ENCODE measurements at regions not wholly inside any gene's neighbourhood (a gene's known extent, or its start where the extent isn't known, plus 50 kb on each side); places are given as distances from the start of the nearest gene placed in this dataset.
"Not testable (repeated sequence)": the region's sequence is repeated elsewhere in the genome, so short reads cannot be mapped to it uniquely, and the experiment has no call there.

DNA sequence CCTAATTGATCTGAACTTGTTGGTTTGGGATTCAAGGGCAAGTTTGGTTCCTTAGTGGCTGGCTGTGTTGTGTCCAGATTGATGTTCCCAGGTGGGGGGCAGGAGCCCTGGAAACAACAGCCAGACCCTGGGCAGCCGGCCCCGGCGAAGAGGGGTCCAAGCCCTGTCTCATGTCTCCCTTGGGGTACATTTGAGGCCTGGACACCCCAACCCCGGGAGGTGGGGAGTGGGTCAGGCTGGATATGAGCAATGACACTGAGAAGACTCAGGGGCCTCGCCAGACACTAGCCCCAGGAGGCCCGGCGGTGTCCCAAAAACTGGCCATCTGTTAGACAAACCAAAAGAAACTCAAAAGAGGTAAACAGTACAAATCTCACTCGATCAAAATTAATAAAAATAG is 79.6 kb downstream of the YTHDF1 start:
- Histone ChIP-seq H3K36me3 (replicated peaks in 1 of 2; ENCODE audit: control insufficient read depth in 2 of 2, insufficient read depth in 2 of 2, low read length in 2 of 2) (no peaks in the 10 kb centered on the region), H2BK5ac (ENCODE audit: low read length) (no peak overlapping the region), H3K23ac (ENCODE audit: low read depth, low read length, poor library complexity) (no peak overlapping the region), H2BK12ac (ENCODE audit: low read length) (no peak overlapping the region), H3K79me1 (ENCODE audit: low read depth, low read length) (no peaks in the 10 kb centered on the region), H3K18ac (ENCODE audit: low read length) (no peak overlapping the region), H3K27ac (replicated peaks; ENCODE audit: low read length) (no peak overlapping the region), H3K14ac (ENCODE audit: low read length) (no peak overlapping the region), H3K4me2 (ENCODE audit: insufficient read depth, low read length, poor library complexity, severe bottlenecking) (no peak overlapping the region), H2AK5ac (ENCODE audit: low read depth, low read length) (peak overlapping the region; percentile 68), H3K4me1 (ENCODE audit: control insufficient read depth in 2 of 2, insufficient read depth in 1 of 2, low read depth in 1 of 2, low read length in 2 of 2) (peaks cover 0 to 1% of the 10 kb centered on the region in 2 donors), H2BK120ac (ENCODE audit: low read depth, low read length) (no peak overlapping the region), H2BK15ac (ENCODE audit: low read length) (no peak overlapping the region), H2AFZ (ENCODE audit: low read length) (no peak overlapping the region), H3K9ac (ENCODE audit: low read depth, low read length, poor library complexity) (no peak overlapping the region), H4K8ac (ENCODE audit: low read depth, low read length) (no peak overlapping the region), H3K9me3 (replicated peaks in 1 of 2; ENCODE audit: control insufficient read depth in 2 of 2, insufficient read depth in 1 of 2, low read depth in 1 of 2, low read length in 2 of 2) (no peaks in the 10 kb centered on the region), H3K27me3 (ENCODE audit: control insufficient read depth in 3 of 3, insufficient read depth in 3 of 3, low read depth in 1 of 3, low read length in 3 of 3) (peaks cover 0 to 29% (median 0%) of the 10 kb centered on the region in 3 experiments), H3K4ac (ENCODE audit: low read length) (no peak overlapping the region), H3K4me3 (ENCODE audit: low read length in 2 of 2) (no peak overlapping the region), H4K91ac (ENCODE audit: low read depth, low read length, poor library complexity) (no peak overlapping the region)
- no CpG with 5 or more reads among the region's 8 CpGs for WGBS, 2 donors (ENCODE audit: extremely low coverage in 2 of 2, insufficient read length in 2 of 2, insufficient replicate concordance in 1 of 2)
- no peak for DNase-seq (ENCODE audit: low spot score)

DNA sequence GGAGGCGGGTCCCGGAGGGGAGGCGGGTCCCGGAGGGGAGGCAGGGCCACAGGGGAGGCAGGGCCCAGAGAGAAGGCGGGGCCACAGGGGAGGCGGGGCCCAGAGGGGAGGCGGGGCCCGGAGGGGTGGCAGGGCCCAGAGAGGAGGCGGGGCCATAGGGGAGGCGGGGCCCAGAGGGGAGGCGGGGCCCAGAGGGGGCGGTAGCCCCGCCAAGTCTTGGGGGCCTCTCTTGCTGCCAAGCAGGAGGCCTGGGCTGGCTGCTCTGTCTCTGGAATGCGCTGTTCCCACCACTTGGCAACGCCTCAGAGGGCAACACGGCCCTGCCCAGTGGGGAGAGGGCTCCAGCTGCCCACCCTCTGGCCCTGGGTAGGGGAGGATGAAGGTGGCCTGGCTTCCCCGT is 80.5 kb downstream of the YTHDF1 start:
- no peak overlapping the region for H2BK120ac ChIP-seq (ENCODE audit: low read depth, low read length)
- no peak overlapping the region for H2BK5ac ChIP-seq (ENCODE audit: low read length)
- H2AFZ ChIP-seq (ENCODE audit: low read length), result no peak overlapping the region
- DNase-seq (ENCODE audit: low spot score), result no peak
- H3K23ac ChIP-seq (ENCODE audit: low read depth, low read length, poor library complexity), result no peak overlapping the region
- H3K9me3 ChIP-seq (replicated peaks in 1 of 2; ENCODE audit: control insufficient read depth in 2 of 2, insufficient read depth in 1 of 2, low read depth in 1 of 2, low read length in 2 of 2), result no peaks in the 10 kb centered on the region
- no peak overlapping the region for H2BK12ac ChIP-seq (ENCODE audit: low read length)
- H3K79me1 ChIP-seq (ENCODE audit: low read depth, low read length), result no peaks in the 10 kb centered on the region
- H3K4me3 ChIP-seq (ENCODE audit: low read length in 2 of 2), result no peak overlapping the region
- no peak overlapping the region for H3K4ac ChIP-seq (ENCODE audit: low read length)
- peaks cover 1 to 2% of the 10 kb centered on the region in 2 donors for H3K4me1 ChIP-seq (ENCODE audit: control insufficient read depth in 2 of 2, insufficient read depth in 1 of 2, low read depth in 1 of 2, low read length in 2 of 2)
- H4K91ac ChIP-seq (ENCODE audit: low read depth, low read length, poor library complexity), result no peak overlapping the region
- no peak overlapping the region for H3K9ac ChIP-seq (ENCODE audit: low read depth, low read length, poor library complexity)
- WGBS, 2 donors (ENCODE audit: extremely low coverage in 2 of 2, insufficient read length in 2 of 2, insufficient replicate concordance in 1 of 2), result no CpG with 5 or more reads among the region's 17 CpGs
- H2AK5ac ChIP-seq (ENCODE audit: low read depth, low read length), result peak overlapping the region; percentile 56
- H3K36me3 ChIP-seq (replicated peaks in 1 of 2; ENCODE audit: control insufficient read depth in 2 of 2, insufficient read depth in 2 of 2, low read length in 2 of 2), result no peaks in the 10 kb centered on the region
- no peak overlapping the region for H2BK15ac ChIP-seq (ENCODE audit: low read length)
- peak overlapping the region; percentile 63 for H3K14ac ChIP-seq (ENCODE audit: low read length)
- peak overlapping the region; percentile 52 for H3K18ac ChIP-seq (ENCODE audit: low read length)
- peaks cover 0 to 37% (median 0%) of the 10 kb centered on the region in 3 experiments for H3K27me3 ChIP-seq (ENCODE audit: control insufficient read depth in 3 of 3, insufficient read depth in 3 of 3, low read depth in 1 of 3, low read length in 3 of 3)
- H3K27ac ChIP-seq (replicated peaks; ENCODE audit: low read length), result no peak overlapping the region
- H4K8ac ChIP-seq (ENCODE audit: low read depth, low read length), result no peak overlapping the region
- no peak overlapping the region for H3K4me2 ChIP-seq (ENCODE audit: insufficient read depth, low read length, poor library complexity, severe bottlenecking)

DNA sequence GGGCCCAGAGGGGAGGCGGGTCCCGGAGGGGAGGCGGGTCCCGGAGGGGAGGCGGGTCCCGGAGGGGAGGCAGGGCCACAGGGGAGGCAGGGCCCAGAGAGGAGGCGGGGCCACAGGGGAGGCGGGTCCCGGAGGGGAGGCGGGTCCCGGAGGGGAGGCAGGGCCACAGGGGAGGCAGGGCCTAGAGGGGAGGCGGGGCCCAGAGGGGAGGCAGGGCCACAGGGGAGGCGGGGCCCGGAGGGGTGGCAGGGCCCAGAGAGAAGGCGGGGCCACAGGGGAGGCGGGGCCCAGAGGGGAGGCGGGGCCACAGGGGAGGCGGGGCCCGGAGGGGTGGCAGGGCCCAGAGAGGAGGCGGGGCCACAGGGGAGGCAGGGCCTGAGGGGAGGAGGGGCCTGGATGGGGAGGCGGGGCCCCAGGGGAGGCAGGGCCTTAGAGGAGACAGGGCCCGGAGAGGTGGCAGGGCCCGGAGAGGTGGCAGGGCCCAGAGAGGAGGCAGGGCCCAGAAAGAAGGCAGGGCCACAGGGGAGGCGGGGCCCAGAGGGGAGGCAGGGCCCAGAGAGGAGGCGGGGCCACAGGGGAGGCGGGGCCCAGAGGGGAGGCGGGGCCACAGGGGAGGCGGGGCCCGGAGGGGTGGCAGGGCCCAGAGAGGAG is 81.1 kb downstream of the YTHDF1 start:
- H3K9me3 ChIP-seq (replicated peaks in 1 of 2; ENCODE audit: control insufficient read depth in 2 of 2, insufficient read depth in 1 of 2, low read depth in 1 of 2, low read length in 2 of 2); H2BK5ac ChIP-seq (ENCODE audit: low read length); H3K23ac ChIP-seq (ENCODE audit: low read depth, low read length, poor library complexity); DNase-seq (ENCODE audit: low spot score); H3K4me3 ChIP-seq (ENCODE audit: low read length in 2 of 2); H4K8ac ChIP-seq (ENCODE audit: low read depth, low read length); H3K18ac ChIP-seq (ENCODE audit: low read length); H3K14ac ChIP-seq (ENCODE audit: low read length); H3K27ac ChIP-seq (replicated peaks; ENCODE audit: low read length); H3K79me1 ChIP-seq (ENCODE audit: low read depth, low read length); H3K4me1 ChIP-seq (ENCODE audit: control insufficient read depth in 2 of 2, insufficient read depth in 1 of 2, low read depth in 1 of 2, low read length in 2 of 2); H2BK15ac ChIP-seq (ENCODE audit: low read length); H3K36me3 ChIP-seq (replicated peaks in 1 of 2; ENCODE audit: control insufficient read depth in 2 of 2, insufficient read depth in 2 of 2, low read length in 2 of 2); H3K9ac ChIP-seq (ENCODE audit: low read depth, low read length, poor library complexity); H2BK120ac ChIP-seq (ENCODE audit: low read depth, low read length); H3K4ac ChIP-seq (ENCODE audit: low read length); H4K91ac ChIP-seq (ENCODE audit: low read depth, low read length, poor library complexity); H2AFZ ChIP-seq (ENCODE audit: low read length); H2AK5ac ChIP-seq (ENCODE audit: low read depth, low read length); H2BK12ac ChIP-seq (ENCODE audit: low read length); H3K4me2 ChIP-seq (ENCODE audit: insufficient read depth, low read length, poor library complexity, severe bottlenecking): not testable (repeated sequence)
- WGBS, 2 donors (ENCODE audit: extremely low coverage in 2 of 2, insufficient read length in 2 of 2, insufficient replicate concordance in 1 of 2), result no CpG with 5 or more reads among the region's 29 CpGs
- H3K27me3 ChIP-seq (ENCODE audit: control insufficient read depth in 3 of 3, insufficient read depth in 3 of 3, low read depth in 1 of 3, low read length in 3 of 3), result peaks cover 0 to 36% (median 0%) of the 10 kb centered on the region in 3 experiments

DNA sequence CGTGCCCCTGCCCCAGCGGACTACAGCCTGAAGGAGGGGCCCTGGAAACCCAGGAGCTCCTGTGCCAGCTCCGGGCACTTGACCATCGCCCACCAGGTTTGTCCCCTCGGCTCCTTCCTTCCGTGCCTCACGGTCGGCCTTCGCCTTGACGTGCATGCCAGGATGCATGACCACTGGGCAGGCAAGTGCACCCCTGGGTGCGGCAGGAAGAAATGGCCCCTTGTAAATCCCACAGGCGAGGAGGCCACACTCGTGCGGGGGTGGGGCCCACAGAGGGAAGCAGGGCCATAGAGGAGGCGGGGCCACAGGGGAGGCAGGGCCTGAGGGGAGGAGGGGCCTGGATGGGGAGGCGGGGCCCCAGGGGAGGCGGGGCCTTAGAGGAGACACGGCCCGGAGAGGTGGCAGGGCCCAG is 81.7 kb downstream of the YTHDF1 start:
- Histone ChIP-seq H4K91ac (ENCODE audit: low read depth, low read length, poor library complexity) (no peak overlapping the region), H3K4me2 (ENCODE audit: insufficient read depth, low read length, poor library complexity, severe bottlenecking) (no peak overlapping the region), H2BK15ac (ENCODE audit: low read length) (peak overlapping the region; percentile 54), H3K9ac (ENCODE audit: low read depth, low read length, poor library complexity) (no peak overlapping the region), H3K18ac (ENCODE audit: low read length) (peak overlapping the region; percentile 15), H3K23ac (ENCODE audit: low read depth, low read length, poor library complexity) (no peak overlapping the region), H2BK120ac (ENCODE audit: low read depth, low read length) (no peak overlapping the region), H3K14ac (ENCODE audit: low read length) (no peak overlapping the region), H2BK12ac (ENCODE audit: low read length) (peak overlapping the region; percentile 67), H3K9me3 (replicated peaks in 1 of 2; ENCODE audit: control insufficient read depth in 2 of 2, insufficient read depth in 1 of 2, low read depth in 1 of 2, low read length in 2 of 2) (no peaks in the 10 kb centered on the region), H3K79me1 (ENCODE audit: low read depth, low read length) (no peaks in the 10 kb centered on the region), H3K4ac (ENCODE audit: low read length) (no peak overlapping the region), H4K8ac (ENCODE audit: low read depth, low read length) (no peak overlapping the region), H3K27me3 (ENCODE audit: control insufficient read depth in 3 of 3, insufficient read depth in 3 of 3, low read depth in 1 of 3, low read length in 3 of 3) (peaks cover 0 to 37% (median 0%) of the 10 kb centered on the region in 3 experiments), H3K36me3 (replicated peaks in 1 of 2; ENCODE audit: control insufficient read depth in 2 of 2, insufficient read depth in 2 of 2, low read length in 2 of 2) (no peaks in the 10 kb centered on the region), H3K4me3 (ENCODE audit: low read length in 2 of 2) (no peak overlapping the region), H2BK5ac (ENCODE audit: low read length) (no peak overlapping the region), H2AFZ (ENCODE audit: low read length) (no peak overlapping the region), H3K4me1 (ENCODE audit: control insufficient read depth in 2 of 2, insufficient read depth in 1 of 2, low read depth in 1 of 2, low read length in 2 of 2) (peaks cover 2 to 6% of the 10 kb centered on the region in 2 donors), H2AK5ac (ENCODE audit: low read depth, low read length) (no peak overlapping the region), H3K27ac (replicated peaks; ENCODE audit: low read length) (no peak overlapping the region)
- no peak for DNase-seq (ENCODE audit: low spot score)
- no CpG with 5 or more reads among the region's 19 CpGs for WGBS, 2 donors (ENCODE audit: extremely low coverage in 2 of 2, insufficient read length in 2 of 2, insufficient replicate concordance in 1 of 2)

Data from neuronal stem cell (in vitro differentiated cells).